ENCODE measurements at regions not wholly inside any gene's neighbourhood (a gene's known extent, or its start where the extent isn't known, plus 50 kb on each side); places are given as distances from the start of the nearest gene placed in this dataset.

DNA sequence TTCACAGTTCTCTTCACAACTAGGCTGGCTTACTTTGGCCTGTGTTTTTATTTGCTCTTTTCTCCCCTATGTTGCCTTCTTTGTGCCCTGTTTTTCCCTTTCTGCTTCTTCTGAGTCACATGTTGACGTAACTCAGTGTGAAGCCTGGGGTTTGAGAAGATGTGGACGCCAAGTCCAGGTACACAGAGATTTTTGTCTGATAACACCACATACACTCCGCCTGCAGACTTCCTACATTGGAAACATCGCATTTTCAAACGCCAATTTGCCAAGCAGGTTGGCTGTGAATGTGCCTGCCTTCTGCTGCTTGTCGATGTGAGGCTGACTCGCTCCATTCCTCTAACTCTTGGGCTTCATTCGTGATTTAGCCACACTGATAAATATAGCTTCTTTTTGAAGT lies 62.6 kb upstream of the FN1 start:
- no peak overlapping the region for H3K4me3 ChIP-seq (ENCODE audit: control insufficient read depth in 1 of 2, extremely low read depth in 1 of 2, low read length in 1 of 2)
- H3K4me1 ChIP-seq (ENCODE audit: control insufficient read depth in 1 of 2, extremely low read depth in 1 of 2, insufficient read depth in 2 of 2, low read length in 2 of 2), result no peaks in the 10 kb centered on the region
- DNase-seq (no peak), ATAC-seq (replicated peaks in 1 of 4) (no peak)
- peaks cover 0 to 4% (median 2%) of the 10 kb centered on the region in 3 donors for H3K9me3 Mint-ChIP-seq
- ChIA-PET CTCF (no interaction called here), POLR2A (no interaction called here)
- no peak overlapping the region for H3K27ac Mint-ChIP-seq
- no peaks in the 10 kb centered on the region for H3K4me1 Mint-ChIP-seq
- H3K36me3 Mint-ChIP-seq, result no peaks in the 10 kb centered on the region
- no peak overlapping the region for H3K4me3 Mint-ChIP-seq
- no peaks in the 10 kb centered on the region for H3K9me3 ChIP-seq
- WGBS (ENCODE audit: insufficient coverage), result 77% methylated on average over 5 of the region's 8 CpGs
- no peak overlapping the region for H3K27ac ChIP-seq (ENCODE audit: low read length)
- H3K27me3 ChIP-seq (replicated peaks in 1 of 2; ENCODE audit: control insufficient read depth in 2 of 2, extremely low read depth in 1 of 2, insufficient read depth in 2 of 2, low read length in 1 of 2), result no peaks in the 10 kb centered on the region
- H3K36me3 ChIP-seq (ENCODE audit: control insufficient read depth in 2 of 2, extremely low read depth in 1 of 2, insufficient read depth in 1 of 2, low read length in 1 of 2), result no peaks in the 10 kb centered on the region
- H3K27me3 Mint-ChIP-seq, result peaks cover 5 to 14% of the 10 kb centered on the region in 2 donors

DNA sequence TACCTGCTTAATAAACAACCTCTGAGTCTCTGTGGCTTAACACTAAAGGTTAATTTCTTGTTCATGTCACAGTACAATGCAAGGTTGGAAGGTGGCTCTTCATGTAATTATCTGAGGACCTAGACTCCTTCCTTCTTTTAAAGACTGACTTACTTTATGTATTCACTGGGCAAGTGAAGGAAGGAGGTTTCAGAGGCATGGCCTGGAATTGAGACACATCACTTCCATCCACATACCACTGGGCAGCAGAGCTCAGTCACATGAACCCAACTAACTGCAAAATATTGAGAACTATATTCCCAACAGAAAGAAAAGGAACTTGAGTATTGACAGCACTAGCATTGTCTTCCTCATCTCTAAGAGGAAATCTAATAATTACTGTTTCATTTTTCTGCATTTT lies 57.5 kb upstream of the FN1 start:
- Mint-ChIP-seq H3K27ac (no peak overlapping the region), H3K4me1 (no peaks in the 10 kb centered on the region), H3K36me3 (no peaks in the 10 kb centered on the region), H3K27me3 (peaks cover 8 to 20% of the 10 kb centered on the region in 2 donors), H3K4me3 (no peak overlapping the region), H3K9me3 (peaks cover 0 to 4% (median 2%) of the 10 kb centered on the region in 3 donors)
- no peak overlapping the region for H3K4me3 ChIP-seq (ENCODE audit: control insufficient read depth in 1 of 2, extremely low read depth in 1 of 2, low read length in 1 of 2)
- no peaks in the 10 kb centered on the region for H3K27me3 ChIP-seq (replicated peaks in 1 of 2; ENCODE audit: control insufficient read depth in 2 of 2, extremely low read depth in 1 of 2, insufficient read depth in 2 of 2, low read length in 1 of 2)
- H3K27ac ChIP-seq (ENCODE audit: low read length), result no peak overlapping the region
- ATAC-seq (replicated peaks in 1 of 4) (no peak), DNase-seq (no peak)
- H3K36me3 ChIP-seq (ENCODE audit: control insufficient read depth in 2 of 2, extremely low read depth in 1 of 2, insufficient read depth in 1 of 2, low read length in 1 of 2), result no peaks in the 10 kb centered on the region
- H3K4me1 ChIP-seq (ENCODE audit: control insufficient read depth in 1 of 2, extremely low read depth in 1 of 2, insufficient read depth in 2 of 2, low read length in 2 of 2), result no peaks in the 10 kb centered on the region
- H3K9me3 ChIP-seq, result no peaks in the 10 kb centered on the region
- ChIA-PET CTCF (no interaction called here), POLR2A (interaction anchor here in 1 of 2 donors (0.6 kb wide), 1 partner anchor 12 kb away, joined by 11 read pairs; no protein-coding TSS in a partner anchor)

DNA sequence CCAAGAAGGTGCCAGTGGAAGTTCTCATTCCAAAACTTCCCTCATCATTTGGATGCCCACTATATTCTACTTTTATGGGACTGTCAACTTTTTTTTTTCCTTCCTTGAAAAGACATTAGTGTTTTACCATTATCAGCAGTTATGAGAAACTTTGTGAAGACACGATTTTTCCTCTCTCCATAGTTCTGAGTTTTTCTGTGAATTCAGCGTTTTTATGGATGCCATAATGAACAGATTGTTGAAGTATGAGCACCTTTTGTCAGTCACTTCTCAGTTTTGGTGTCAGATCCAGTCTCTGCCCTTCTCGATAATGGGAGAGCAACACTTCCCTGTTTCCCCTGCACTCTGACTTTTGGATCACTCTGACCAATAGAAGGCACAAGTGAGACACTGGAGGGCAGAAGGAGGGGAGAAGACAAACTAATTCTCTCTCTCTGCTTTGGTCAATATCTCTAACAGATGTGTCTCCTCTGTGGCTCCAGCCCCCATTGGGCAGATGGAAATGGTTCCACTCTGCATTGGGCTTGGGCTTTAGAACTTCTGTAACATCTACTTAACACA lies 53.5 kb upstream of the FN1 start:
- Mint-ChIP-seq H3K9me3 (no peaks in the 10 kb centered on the region), H3K4me1 (no peaks in the 10 kb centered on the region), H3K27ac (no peak overlapping the region), H3K27me3 (peaks cover 4 to 20% of the 10 kb centered on the region in 2 donors), H3K36me3 (no peaks in the 10 kb centered on the region), H3K4me3 (no peak overlapping the region)
- ChIA-PET CTCF (no interaction called here), POLR2A (no interaction called here)
- no peaks in the 10 kb centered on the region for H3K27me3 ChIP-seq (replicated peaks in 1 of 2; ENCODE audit: control insufficient read depth in 2 of 2, extremely low read depth in 1 of 2, insufficient read depth in 2 of 2, low read length in 1 of 2)
- H3K4me3 ChIP-seq (ENCODE audit: control insufficient read depth in 1 of 2, extremely low read depth in 1 of 2, low read length in 1 of 2), result no peak overlapping the region
- H3K9me3 ChIP-seq, result no peaks in the 10 kb centered on the region
- H3K4me1 ChIP-seq (ENCODE audit: control insufficient read depth in 1 of 2, extremely low read depth in 1 of 2, insufficient read depth in 2 of 2, low read length in 2 of 2), result no peaks in the 10 kb centered on the region
- DNase-seq, result no peak
- H3K36me3 ChIP-seq (ENCODE audit: control insufficient read depth in 2 of 2, extremely low read depth in 1 of 2, insufficient read depth in 1 of 2, low read length in 1 of 2), result no peaks in the 10 kb centered on the region
- no peak overlapping the region for H3K27ac ChIP-seq (ENCODE audit: low read length)
- no CpG with 5 or more reads among the region's 3 CpGs for WGBS (ENCODE audit: insufficient coverage)
- ATAC-seq (replicated peaks in 1 of 4), result no peak

DNA sequence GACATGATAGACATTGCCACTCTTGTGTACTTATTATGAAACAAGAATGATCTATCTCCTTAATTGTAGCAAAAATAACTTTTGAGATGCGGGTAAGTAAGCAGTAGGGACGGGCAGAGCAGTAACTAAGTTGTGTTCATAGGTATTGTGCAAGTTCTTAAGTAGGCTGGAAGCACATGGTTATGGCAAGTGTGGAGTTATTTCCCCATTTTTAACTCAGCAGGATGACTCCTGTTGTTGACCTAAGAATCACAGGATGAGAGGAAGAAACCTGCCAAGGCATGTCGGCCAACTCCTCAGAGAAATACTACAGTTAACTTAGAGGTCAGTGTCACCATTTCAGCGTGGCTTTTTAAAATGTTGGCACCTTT lies 51.1 kb upstream of the FN1 start:
- no peaks in the 10 kb centered on the region for H3K36me3 ChIP-seq (ENCODE audit: control insufficient read depth in 2 of 2, extremely low read depth in 1 of 2, insufficient read depth in 1 of 2, low read length in 1 of 2)
- ChIA-PET CTCF (no interaction called here), POLR2A (no interaction called here)
- no peaks in the 10 kb centered on the region for H3K36me3 Mint-ChIP-seq
- H3K27me3 ChIP-seq (replicated peaks in 1 of 2; ENCODE audit: control insufficient read depth in 2 of 2, extremely low read depth in 1 of 2, insufficient read depth in 2 of 2, low read length in 1 of 2), result no peaks in the 10 kb centered on the region
- H3K9me3 Mint-ChIP-seq, result no peaks in the 10 kb centered on the region
- no peak overlapping the region for H3K4me3 ChIP-seq (ENCODE audit: control insufficient read depth in 1 of 2, extremely low read depth in 1 of 2, low read length in 1 of 2)
- no peak overlapping the region for H3K27ac ChIP-seq (ENCODE audit: low read length)
- 88% methylated on average over 1 of the region's 4 CpGs for WGBS (ENCODE audit: insufficient coverage)
- H3K27me3 Mint-ChIP-seq, result peaks cover 2 to 13% of the 10 kb centered on the region in 2 donors
- no peak overlapping the region for H3K4me3 Mint-ChIP-seq
- DNase-seq (no peak), ATAC-seq (replicated peaks in 1 of 4) (no peak)
- H3K27ac Mint-ChIP-seq, result no peak overlapping the region
- H3K4me1 ChIP-seq (ENCODE audit: control insufficient read depth in 1 of 2, extremely low read depth in 1 of 2, insufficient read depth in 2 of 2, low read length in 2 of 2), result no peaks in the 10 kb centered on the region
- H3K4me1 Mint-ChIP-seq, result no peaks in the 10 kb centered on the region
- H3K9me3 ChIP-seq, result no peaks in the 10 kb centered on the region

DNA sequence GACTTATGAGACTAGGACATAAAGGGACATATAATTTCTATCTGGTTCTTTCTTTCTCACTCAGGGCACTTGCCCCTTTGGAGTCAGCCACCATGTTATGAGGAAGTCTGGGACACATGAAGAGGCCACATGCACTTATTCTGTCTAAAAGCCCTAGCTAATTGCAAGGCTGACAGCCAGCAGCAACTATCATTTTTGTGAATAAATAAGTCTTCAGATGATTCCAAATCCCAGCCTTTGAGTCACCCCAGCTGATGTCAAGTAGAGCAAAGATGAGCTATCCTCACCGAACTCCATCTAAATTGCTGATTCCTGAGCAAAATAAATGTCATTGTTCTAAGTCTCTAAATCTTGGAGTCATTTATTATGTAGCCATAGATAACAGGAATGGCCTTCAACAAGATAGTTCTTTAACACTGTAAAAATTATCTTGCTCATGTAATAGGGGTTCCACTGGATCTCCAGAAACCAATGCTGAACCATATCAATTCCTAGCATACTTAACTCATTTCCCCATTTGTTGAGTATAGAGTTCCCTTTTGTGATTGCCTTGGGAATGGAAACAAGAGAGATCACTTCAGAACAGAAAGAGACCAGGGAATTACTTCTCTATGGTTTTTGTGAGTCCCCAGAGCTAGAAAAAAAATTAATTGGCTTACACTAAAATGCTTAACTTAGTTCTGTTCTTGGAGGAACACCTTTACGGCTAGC lies 50.6 kb upstream of the FN1 start:
- WGBS (ENCODE audit: insufficient coverage), result no CpG with 5 or more reads among the region's 2 CpGs
- ATAC-seq (replicated peaks in 1 of 4), result no peak
- Histone ChIP-seq H3K27ac (ENCODE audit: low read length) (no peak overlapping the region), H3K36me3 (ENCODE audit: control insufficient read depth in 2 of 2, extremely low read depth in 1 of 2, insufficient read depth in 1 of 2, low read length in 1 of 2) (no peaks in the 10 kb centered on the region), H3K4me3 (ENCODE audit: control insufficient read depth in 1 of 2, extremely low read depth in 1 of 2, low read length in 1 of 2) (no peak overlapping the region), H3K4me1 (ENCODE audit: control insufficient read depth in 1 of 2, extremely low read depth in 1 of 2, insufficient read depth in 2 of 2, low read length in 2 of 2) (no peaks in the 10 kb centered on the region), H3K27me3 (replicated peaks in 1 of 2; ENCODE audit: control insufficient read depth in 2 of 2, extremely low read depth in 1 of 2, insufficient read depth in 2 of 2, low read length in 1 of 2) (no peaks in the 10 kb centered on the region), H3K9me3 (no peaks in the 10 kb centered on the region)
- H3K4me1 Mint-ChIP-seq, result no peaks in the 10 kb centered on the region
- H3K27ac Mint-ChIP-seq, result no peak overlapping the region
- H3K4me3 Mint-ChIP-seq, result no peak overlapping the region
- peaks cover 2 to 14% of the 10 kb centered on the region in 2 donors for H3K27me3 Mint-ChIP-seq
- no peaks in the 10 kb centered on the region for H3K9me3 Mint-ChIP-seq
- CTCF ChIA-PET, result no interaction called here
- DNase-seq, result no peak
- POLR2A ChIA-PET, result no interaction called here
- no peaks in the 10 kb centered on the region for H3K36me3 Mint-ChIP-seq

Data from T-cell (primary cell).